Mammary epithelial cell (primary cell): ENCODE measurements at regions not wholly inside any gene's neighbourhood (a gene's known extent, or its start where the extent isn't known, plus 50 kb on each side); places are given as distances from the start of the nearest gene placed in this dataset.

Source experiments
- CTCF ChIP-seq, 2 donors: IDR thresholded peaks in 1 of 2; conservative IDR thresholded peaks in 1 of 2; 2 replicates each; pipeline ENCODE4 v1.5.1; 2011 to 2012; ENCODE audit warnings: inconsistent platforms in 2 of 2, low read length in 2 of 2, mild to moderate bottlenecking in 2 of 2, control low read depth in 1 of 2, low read depth in 1 of 2; ENCODE audit not compliant: insufficient read depth in 1 of 2; ENCODE audit errors: extremely low read depth in 1 of 2
- EZH2 ChIP-seq: IDR thresholded peaks from 2 replicates; pipeline ENCODE4 v1.6.1; 2012; ENCODE audit warnings: low read length, inconsistent platforms, borderline replicate concordance

GRCh38 chr7:11274074-11274473 lies 300.4 kb downstream of the PHF14 start:
- TF ChIP-seq CTCF (conservative IDR thresholded peaks at IDR 0.05 in 1 of 2, IDR thresholded peaks at IDR 0.05 in 1 of 2; ENCODE audit: extremely low read depth in 1 of 2, insufficient read depth in 1 of 2, low read depth in 1 of 2, low read length in 2 of 2) = no peak
- TF ChIP-seq EZH2 = no peak
